IPS DF 4.7 (cell line): ENCODE measurements at regions not wholly inside any gene's neighbourhood (a gene's known extent, or its start where the extent isn't known, plus 50 kb on each side); places are given as distances from the start of the nearest gene placed in this dataset.
"Not testable (repeated sequence)": the region's sequence is repeated elsewhere in the genome, so short reads cannot be mapped to it uniquely, and the experiment has no call there.

ENCODE experiments used
- DNase-seq: peaks from one replicate; pipeline ENCODE4 v3.0.0-alpha.2; 2013; ENCODE audit warnings: low spot score; ENCODE audit errors: extremely low read depth

DNA sequence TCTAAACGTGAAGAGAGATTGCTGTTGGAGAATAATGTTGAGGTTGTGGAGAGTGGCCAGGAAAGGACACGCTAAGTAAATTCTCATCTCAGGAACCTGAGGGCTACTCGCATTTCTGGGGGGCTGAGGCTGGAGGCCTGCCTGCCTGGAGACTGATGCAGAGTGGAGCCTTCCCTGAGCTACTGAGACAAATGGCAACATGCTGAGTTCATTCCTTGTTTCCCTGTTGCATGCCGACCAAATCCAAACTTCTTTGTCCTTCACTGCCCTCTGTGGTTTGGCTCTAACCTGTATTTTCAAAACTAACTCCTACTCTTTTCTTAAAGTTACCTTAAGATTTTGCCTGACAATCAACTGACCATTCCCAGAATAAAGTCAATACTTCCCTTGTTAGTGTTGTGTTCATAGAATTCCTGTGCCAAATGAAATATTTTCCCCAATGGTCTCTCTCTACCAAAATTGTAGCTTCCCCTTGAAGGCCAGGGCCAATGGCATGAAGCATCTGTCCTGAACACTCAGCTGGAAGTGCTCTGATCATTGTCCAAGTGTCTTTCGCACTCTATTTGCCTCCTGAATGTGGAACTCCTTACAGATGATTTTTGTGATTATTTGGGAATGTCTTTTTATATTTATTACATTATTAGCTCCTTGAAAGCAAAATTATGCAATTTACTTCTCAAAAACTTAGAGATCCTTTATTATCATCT lies 1085.6 kb downstream of the SOCS6 start:
- no peak for DNase-seq

DNA sequence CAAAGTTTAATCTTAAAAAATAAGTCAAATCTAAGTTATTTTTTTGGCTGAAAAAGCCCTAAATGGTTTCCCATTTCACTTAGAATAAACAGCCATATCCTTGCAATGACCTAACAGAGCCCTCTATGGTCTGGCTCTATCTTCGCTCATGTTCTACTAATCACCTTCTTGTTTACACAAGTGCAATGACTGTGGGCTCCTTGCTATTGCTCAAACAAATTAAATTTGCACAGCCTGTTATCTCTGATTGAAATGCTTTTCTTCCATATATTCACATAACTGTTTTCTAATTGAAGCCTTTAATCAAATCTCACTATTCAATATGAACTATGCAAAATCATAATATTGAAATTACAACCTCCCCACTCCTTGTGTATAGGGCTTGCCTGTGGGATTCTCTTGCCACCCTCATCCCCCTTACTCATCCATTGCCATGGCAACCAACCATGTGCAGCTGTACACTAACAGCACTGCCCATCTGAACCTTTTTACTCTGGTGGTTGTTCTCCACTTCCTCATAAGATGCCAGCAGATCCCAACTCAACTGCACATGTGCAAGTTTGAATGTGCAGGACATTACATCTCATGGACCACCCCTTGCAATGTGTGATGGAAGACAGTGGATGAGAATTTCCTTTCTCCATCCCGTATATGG lies 1083.2 kb downstream of the SOCS6 start:
- DNase-seq: no peak

DNA sequence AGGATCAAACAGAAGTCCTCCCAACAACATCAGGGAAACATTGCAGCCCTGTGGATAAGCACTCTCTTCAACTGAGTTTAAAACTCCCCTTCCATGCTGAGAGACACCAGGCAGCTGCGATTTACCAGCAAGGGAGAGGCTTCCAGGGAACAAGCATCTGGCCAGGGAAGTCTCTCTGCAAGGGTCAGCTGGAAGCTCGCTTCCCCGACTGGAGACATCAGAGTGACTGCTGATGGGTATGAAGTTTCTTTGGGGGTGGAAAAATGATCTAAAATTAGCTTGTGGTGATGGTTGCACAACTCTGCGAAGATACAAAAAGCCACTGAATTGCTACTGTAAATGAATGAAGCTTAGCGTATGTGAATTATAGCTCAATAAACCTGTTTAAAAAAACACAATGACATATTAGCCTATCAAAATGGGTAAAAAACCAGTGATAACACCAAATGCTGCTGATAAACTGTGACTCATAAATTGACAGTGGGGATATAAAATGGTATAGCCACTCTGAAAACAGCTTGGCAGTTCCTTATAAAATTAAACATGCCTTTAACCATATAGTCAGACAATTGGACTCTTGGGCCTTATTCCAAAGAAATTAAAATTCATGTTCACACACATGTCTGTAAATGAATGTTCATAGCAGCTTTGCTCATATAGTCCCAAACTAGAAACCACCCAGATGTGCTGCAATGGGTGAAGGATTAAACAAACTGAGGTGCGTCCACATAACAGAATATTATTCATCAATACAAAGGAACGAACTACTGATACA lies 1082.0 kb downstream of the SOCS6 start:
- no peak for DNase-seq

DNA sequence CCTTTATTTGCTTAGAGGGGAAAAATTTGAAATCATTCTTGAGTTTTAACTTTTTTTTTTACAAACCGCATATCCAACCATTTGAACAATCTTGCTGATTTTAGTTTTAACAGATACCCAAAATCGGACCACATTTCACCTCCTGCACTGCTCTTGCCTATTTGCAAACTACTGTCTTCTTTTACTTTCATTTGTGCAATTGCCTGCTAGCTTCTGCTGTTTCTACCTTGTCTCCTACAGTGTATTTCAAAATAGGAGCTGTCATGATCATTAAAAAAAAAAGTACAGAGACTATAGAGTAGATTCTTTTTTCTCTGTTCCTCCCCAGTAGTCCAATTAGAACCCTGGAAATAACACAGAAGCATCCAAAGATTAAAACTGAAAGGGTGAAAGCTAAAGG lies 1081.2 kb downstream of the SOCS6 start:
- DNase-seq: no peak

DNA sequence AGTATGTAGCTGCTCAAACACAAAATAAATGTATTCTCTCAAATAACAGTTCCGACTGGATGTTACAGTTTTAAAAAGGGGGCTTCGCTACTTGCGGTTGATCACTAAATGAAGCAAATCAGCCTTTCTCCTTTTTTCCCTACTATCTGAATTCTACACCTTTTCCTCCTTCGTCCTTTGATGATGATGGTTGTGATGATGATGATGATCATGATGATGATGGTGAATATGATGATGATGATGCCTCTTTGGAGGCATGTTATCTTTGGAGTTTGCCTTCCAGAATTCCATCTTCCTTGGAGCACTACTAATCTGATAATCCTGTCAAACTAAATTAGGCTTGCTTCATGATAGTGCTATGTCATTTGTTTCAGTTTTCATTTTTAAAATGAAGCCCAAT lies 1073.3 kb downstream of the SOCS6 start:
- no peak for DNase-seq

DNA sequence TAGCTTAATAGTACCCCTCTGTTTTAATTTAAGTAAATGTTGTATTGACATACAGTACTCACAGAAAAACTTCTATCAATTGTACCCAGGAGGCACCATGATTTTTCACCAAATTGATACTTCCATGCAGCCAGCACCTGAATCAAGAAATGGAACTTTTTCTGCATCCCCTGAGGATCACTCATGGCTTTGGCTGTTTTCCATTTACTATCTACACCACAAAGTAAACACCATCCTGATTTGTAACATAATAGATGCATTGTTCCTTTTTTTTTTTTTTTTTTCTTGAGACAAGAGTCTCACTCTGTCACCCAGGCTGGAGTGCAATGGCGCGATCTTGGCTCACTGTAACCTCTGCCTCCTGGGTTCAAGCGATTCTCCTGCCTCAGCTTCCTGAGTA lies 1066.8 kb downstream of the SOCS6 start:
- not testable (repeated sequence) for DNase-seq

DNA sequence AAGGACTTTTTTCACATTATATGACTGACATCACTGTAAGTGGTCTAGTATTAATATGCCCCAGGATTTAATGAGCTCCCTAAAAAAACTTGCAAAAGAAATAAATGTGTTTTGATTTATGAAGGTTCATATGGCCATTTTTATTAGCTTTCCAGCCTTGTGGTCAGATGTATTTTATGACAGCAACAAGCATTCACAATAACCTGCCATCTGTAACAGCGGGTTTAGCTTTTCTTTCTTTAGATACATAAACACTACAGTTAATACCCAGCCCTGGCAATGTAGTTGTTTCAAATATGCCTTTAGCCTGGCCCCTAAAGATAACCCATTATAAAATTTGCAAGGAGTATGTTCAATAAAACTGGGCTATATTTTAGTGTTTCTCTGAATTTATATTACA lies 1063.8 kb downstream of the SOCS6 start:
- DNase-seq: no peak

DNA sequence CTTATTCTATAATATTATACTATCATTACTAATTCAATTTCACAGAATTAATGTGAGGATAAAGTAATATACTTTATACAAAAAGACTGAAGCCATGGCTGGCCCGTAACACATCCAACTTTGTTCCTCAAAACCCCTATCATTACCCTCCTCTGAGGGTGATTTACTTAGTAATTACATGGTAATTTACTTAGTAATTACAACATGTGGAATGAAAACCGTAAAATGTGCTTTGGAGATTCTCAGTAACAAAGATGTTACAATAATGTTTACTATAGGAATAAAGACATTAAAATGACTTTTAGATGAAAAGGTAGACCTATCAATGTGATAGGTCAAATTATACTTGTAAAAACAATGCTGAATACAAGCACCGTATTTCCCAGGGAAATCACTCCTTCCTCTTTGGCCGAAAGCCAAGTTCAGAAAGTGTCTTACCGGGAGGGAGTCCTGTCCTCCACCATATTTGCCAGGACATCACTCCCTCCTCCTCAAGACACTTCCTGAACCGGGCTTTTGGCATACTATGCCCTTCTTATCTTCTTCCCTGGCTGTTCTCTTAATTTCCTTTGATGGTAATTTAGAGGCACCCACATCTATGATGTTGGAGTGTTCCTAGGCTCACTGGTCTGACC lies 1047.8 kb downstream of the SOCS6 start:
- DNase-seq: no peak

DNA sequence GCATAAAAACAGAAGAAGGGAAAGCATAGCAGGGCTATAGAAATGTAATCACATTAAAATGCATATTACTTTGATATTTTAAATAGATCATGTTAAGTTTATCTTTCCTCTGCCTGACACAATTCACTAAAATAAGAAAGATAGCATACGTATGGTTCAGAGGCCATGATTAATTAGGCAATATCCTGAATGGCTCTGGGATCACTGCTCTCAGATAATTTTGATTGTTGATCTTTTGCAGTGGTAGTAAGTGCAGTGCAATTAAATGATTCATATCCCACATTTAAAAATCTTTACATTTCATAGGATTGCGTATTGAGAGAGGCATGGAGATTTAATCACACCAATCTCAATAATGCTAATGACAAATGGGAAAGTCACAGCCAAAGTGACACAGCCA lies 1040.7 kb downstream of the SOCS6 start:
- DNase-seq: no peak

DNA sequence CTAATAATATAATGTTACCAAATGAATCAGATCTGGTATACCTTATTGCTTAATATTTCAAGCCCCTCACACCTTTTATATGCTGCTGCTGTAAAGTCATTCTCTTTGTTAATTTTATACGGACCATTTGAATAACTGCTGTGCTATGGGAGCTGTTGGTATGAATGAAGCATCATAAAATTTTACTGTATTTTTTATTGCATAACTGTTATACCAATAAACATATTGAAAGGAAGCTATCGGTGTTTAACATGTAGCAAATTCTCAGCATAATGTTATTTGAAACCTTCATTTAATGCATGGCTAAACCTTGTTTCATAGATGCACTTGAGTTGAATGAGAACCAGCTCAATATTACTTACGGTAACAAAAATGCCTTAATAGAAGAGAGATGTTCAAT lies 1040.3 kb downstream of the SOCS6 start:
- DNase-seq: no peak

DNA sequence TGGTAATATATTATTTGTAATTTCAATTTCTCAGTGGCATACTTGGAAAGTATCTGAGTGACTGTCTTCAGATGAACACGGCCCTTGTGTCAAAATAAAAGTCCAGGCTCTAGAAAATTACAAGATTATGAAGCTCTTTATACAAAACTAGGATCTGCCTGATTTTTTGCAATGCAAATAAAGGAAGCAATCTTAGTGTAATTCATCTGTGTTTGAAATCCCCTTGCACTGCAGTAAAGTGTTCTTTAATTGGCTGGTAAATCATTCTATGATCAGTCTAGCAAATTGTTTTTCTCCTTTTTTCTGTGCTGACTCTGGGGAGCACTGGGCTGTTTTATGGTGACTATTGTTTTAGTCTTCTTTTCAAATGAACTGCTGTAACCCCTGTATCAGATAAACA lies 1039.0 kb downstream of the SOCS6 start:
- no peak for DNase-seq

DNA sequence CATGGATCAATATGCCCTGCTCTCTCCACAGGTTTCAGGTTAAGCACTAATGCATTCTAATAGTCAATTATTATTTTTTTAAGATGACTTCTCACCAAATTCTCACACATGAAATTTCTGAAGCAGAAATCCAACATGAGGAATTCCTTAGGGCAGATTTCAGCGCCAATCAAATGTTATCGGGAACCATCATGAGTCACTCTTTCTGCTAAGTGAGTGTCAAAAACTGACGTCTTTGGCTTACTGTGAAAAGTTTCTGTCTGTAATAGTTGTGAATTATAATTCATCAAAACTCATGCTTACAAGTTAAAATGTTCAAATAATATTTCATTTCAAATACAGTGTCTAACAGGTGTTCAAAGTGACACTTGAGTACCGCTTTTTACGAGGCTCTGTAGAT lies 1038.6 kb downstream of the SOCS6 start:
- no peak for DNase-seq

DNA sequence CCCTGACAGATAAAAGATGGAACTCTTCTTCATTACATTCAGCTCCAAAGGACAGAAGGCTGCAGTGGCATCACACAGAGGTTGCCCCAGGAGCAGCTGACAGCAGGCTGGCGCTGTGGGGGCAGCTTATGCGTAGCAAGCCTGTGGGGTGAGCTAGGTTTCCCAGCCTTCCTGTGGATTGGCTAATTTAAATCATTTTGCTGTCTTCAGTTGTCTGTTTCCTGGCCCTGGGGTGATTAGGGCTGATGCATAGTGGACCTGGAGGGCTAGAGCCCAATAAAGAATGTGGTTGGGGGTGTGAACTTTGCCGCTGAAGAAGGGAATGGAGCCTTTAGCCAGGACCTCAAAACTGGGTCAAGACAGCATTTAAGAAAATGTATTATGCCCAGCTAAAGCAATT lies 1038.0 kb downstream of the SOCS6 start:
- no peak for DNase-seq

DNA sequence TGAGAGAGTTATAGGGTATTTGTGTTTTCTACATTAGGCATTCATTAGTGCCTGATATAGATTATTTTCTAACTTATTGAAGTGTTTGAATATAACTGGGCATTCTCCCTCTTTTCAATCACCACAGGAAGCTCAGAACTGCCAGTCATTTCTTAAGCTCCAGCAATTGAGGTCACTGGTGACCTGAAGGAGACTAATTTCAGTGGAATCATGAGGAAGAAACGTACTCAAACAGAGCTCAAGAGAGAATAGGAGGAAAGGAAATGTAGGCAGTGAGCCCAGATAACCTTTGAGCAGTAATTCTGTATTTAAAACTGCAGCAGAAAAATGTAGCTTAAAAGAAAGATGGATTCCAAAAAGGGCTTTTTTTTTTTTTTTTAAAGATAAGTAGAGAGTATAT lies 1035.5 kb downstream of the SOCS6 start:
- DNase-seq: no peak

DNA sequence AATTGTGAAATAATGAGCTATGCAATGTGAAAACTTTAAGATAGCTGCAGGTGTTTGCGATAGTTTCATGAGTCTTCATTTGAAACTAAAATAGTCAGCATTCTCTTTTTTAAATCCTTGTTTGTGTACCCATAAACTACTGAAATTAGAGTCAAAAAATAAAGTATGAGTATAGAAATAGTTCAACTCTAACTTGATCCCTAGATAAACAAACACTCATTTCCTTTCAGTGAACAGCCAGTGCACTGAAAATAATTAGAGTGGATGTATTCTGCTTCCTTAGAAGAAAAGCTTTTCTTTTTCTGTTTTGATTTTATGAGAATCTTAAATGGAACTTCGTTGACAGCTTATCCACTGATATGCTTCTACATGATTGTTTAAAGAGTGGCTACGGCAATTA lies 1033.4 kb downstream of the SOCS6 start:
- no peak for DNase-seq

DNA sequence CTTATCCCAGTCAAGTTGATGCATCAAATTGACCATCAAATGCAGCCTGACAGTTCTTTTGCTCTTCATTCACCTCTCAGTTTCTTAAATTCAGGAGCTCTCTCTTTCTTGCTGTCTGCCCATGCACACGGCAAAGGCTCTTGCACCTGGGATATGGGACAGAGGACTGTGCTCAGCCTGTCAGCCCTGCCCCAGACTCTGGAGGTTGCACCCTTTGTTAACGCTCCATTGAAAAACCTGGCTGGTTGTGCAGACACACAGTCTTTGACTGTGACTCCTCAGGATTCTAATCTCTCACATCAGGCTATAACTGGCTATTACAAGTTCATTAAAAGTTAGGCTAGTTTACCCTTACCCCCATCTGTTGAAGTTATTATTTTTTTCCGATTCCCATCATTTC lies 1032.5 kb downstream of the SOCS6 start:
- no peak for DNase-seq

DNA sequence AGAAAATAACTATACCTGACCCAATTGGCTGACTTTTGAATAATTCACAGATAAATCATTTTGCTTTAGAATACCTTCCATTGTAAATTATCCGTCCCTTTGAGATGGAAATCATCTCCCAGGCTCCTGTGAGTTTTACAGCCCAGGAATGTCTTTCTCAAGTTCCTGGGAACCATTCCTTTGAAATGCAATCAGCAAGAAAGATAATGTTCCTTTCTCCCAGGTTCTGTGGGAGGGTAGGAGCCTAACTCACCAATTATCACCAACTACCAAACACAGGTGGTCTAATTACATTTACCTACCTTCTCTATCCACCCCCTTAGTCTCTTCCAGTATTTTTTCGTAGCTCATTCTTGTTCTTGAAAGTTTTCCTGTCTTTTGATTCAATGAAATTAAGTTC lies 1016.0 kb downstream of the SOCS6 start:
- no peak for DNase-seq

DNA sequence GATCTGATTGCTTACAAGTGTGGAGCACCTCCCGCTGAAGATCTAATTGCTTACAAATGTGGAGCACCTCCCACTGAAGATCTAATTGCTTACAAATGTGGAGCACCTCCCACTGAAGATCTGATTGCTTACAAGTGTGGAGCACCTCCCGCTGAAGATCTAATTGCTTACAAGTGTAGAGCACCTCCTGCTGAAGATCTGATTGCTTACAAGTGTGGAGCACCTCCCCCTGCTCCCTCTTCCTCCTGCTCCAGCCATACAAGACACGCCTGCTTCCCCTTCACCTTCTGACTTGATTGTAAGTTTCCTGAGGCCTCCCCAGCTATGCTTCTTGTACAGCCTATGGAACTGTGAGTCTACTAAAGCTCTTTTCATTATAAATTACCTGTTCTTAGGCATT lies 1014.9 kb downstream of the SOCS6 start:
- DNase-seq: not testable (repeated sequence)

DNA sequence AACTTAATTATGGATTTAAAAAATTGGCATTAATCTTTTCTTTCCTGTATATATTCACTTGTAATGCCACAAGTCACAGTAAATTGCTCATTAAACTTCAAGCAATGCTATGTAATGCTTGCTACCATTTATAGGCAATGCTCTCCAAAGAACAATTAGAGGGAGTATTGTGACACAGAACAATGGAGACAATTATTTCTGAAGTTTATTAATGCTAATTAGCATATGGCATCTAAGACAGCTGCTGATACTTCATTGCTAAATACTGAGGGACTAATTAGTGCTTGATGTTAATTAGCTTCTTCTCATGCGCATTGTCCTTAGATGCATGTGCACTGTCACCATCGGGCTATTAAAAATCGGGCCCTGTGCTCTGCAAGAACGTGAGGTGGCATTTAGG lies 1012.8 kb downstream of the SOCS6 start:
- no peak for DNase-seq

DNA sequence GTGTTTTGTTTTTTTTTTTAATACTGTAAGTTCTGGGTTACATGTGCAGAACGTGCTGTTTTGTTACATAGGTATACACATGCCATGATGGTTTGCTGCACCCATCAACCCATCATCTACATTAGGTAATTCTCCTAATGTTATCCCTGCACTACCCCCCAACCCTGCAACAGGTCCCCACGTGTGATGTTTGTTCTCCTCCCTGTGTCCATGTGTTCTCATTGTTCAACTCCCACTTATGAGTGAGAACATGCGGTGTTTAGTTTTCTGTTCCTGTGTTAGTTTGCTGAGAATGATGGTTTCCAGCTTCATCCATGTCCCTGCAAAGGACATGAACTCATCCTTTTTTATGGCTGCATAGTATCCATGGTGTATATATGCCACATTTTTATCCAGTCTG lies 1005.4 kb downstream of the SOCS6 start:
- not testable (repeated sequence) for DNase-seq

DNA sequence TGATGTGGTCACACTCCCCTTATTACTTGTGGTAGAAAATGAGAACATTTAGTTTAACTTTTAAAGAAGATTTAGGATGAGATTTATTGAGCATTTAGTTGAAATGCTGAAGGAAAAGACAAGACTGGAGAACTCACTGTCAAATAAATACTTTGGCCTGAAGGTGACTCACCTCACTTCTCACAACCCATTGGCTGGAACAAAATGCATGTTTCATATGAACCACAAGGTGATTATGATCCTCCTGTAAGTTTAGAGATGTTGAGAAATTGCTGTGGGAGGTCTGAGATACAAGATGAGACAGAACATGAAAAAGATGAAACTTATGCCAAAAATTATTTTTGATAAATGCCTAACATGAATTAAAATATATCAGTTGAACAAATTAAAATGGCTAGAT lies 1004.5 kb downstream of the SOCS6 start:
- DNase-seq: no peak

DNA sequence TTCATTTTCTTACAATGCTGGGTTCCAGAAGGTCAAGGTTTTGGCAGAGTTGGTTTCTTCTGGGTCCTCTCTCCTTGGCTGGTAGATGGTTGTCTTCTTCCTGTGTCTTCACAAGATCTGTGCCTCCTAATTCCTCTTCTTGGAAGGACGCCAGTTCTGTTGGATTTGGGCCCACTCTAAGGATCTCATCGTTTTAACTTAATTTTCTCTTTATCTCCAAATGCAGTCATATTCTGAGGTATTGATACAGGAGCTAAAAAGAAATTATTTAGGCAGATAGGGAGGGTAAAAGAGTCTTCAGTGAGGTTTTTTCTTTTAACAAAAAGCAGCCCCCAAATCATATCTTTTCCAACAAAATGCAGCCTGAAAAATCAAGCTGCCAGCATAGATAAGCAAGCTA lies 998.4 kb downstream of the SOCS6 start:
- no peak for DNase-seq
